Gastroesophageal sphincter (tissue), 4 donors: ENCODE measurements at regions not wholly inside any gene's neighbourhood (a gene's known extent, or its start where the extent isn't known, plus 50 kb on each side); places are given as distances from the start of the nearest gene placed in this dataset.

Experiments used
- ATAC-seq: fragments of 150-250 bp; one replicate; pipeline ENCODE4 v1.9.1; 2016; ENCODE audit warnings: mild to moderate bottlenecking, moderate library complexity
- H3K27ac ChIP-seq, 4 donors: fragments of 200-600 bp; sonication (generic) in 3 of 4; 1 replicate in 3 of 4; 2 replicates in 1 of 4; pipeline ENCODE4 v1.5.1; 2016 to 2019
- H3K27me3 ChIP-seq: fragments of 200-600 bp; sonication (generic); one replicate; pipeline ENCODE4 v1.5.1; 2019
- H3K36me3 ChIP-seq, 2 donors: fragments of 200-600 bp; sonication (generic); one replicate each; pipeline ENCODE4 v1.5.1; 2019; ENCODE audit warnings: control low read depth in 1 of 2
- H3K4me1 ChIP-seq, 3 donors: fragments of 200-600 bp; sonication (generic); 1 replicate in 2 of 3; 2 replicates in 1 of 3; pipeline ENCODE4 v1.5.1; 2016 to 2019; ENCODE audit warnings: control low read depth in 2 of 3
- H3K4me3 ChIP-seq, 2 donors: fragments of 200-600 bp; sonication (generic); one replicate each; pipeline ENCODE4 v1.5.1; 2019; ENCODE audit warnings: mild to moderate bottlenecking in 1 of 2, moderate library complexity in 1 of 2
- H3K9me3 ChIP-seq, 3 donors: fragments of 200-600 bp; sonication (generic); one replicate each; pipeline ENCODE4 v1.5.1; 2017 to 2019; ENCODE audit warnings: control low read depth in 2 of 3
- EP300 ChIP-seq: sonication (generic); formaldehyde crosslinking; IDR thresholded peaks from one replicate; pipeline ENCODE4 v1.6.1; 2017; ENCODE audit warnings: antibody characterized with exemption, mild to moderate bottlenecking
- POLR2A ChIP-seq, 2 donors: fragments of 450-650 bp; IDR thresholded peaks; one replicate each; pipeline ENCODE4 v1.6.1; 2017; ENCODE audit warnings: antibody characterized with exemption in 2 of 2, mild to moderate bottlenecking in 2 of 2, moderate library complexity in 1 of 2
- POLR2AphosphoS5 ChIP-seq: sonication (generic); formaldehyde crosslinking; IDR thresholded peaks from one replicate; pipeline ENCODE4 v1.6.1; 2017; ENCODE audit warnings: antibody characterized with exemption
- WGBS, 2 donors: methylation state at CpG; one replicate each; pipeline ENCODE4 v1.1.5; 2018; ENCODE audit warnings: low coverage in 1 of 2; 5-methylcytosine and 5-hydroxymethylcytosine counted together
- TF ChIP-seq, protein P1 (sequence below), 4 experiments: fragments of 200-600 bp in 2 of 4; fragments of 450-650 bp in 2 of 4; sonication (generic) in 1 of 4; IDR thresholded peaks; one replicate each; pipeline ENCODE4 v1.5.1; 2017 to 2019; ENCODE audit warnings: antibody characterized with exemption in 4 of 4, mild to moderate bottlenecking in 2 of 4, moderate library complexity in 2 of 4

GRCh38 chr18:61057443-61057842, 275.8 kb upstream of the CDH20 start:
- no peaks in the 10 kb centered on the region for H3K4me1 ChIP-seq
- TF ChIP-seq, protein P1, sequence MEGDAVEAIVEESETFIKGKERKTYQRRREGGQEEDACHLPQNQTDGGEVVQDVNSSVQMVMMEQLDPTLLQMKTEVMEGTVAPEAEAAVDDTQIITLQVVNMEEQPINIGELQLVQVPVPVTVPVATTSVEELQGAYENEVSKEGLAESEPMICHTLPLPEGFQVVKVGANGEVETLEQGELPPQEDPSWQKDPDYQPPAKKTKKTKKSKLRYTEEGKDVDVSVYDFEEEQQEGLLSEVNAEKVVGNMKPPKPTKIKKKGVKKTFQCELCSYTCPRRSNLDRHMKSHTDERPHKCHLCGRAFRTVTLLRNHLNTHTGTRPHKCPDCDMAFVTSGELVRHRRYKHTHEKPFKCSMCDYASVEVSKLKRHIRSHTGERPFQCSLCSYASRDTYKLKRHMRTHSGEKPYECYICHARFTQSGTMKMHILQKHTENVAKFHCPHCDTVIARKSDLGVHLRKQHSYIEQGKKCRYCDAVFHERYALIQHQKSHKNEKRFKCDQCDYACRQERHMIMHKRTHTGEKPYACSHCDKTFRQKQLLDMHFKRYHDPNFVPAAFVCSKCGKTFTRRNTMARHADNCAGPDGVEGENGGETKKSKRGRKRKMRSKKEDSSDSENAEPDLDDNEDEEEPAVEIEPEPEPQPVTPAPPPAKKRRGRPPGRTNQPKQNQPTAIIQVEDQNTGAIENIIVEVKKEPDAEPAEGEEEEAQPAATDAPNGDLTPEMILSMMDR (IDR thresholded peaks at IDR 0.05), result no peak
- TF ChIP-seq EP300 (no peak), POLR2AphosphoS5 (no peak), POLR2A (IDR thresholded peaks at IDR 0.05) (no peak)
- no peaks in the 10 kb centered on the region for H3K9me3 ChIP-seq
- H3K36me3 ChIP-seq, result no peaks in the 10 kb centered on the region
- no peak for ATAC-seq
- H3K27me3 ChIP-seq, result no peaks in the 10 kb centered on the region
- WGBS, 2 donors, result 64 to 92% methylated on average over 1 to 2 of the region's 2 CpGs
- no peak overlapping the region for H3K4me3 ChIP-seq
- H3K27ac ChIP-seq, result no peak overlapping the region

DNA sequence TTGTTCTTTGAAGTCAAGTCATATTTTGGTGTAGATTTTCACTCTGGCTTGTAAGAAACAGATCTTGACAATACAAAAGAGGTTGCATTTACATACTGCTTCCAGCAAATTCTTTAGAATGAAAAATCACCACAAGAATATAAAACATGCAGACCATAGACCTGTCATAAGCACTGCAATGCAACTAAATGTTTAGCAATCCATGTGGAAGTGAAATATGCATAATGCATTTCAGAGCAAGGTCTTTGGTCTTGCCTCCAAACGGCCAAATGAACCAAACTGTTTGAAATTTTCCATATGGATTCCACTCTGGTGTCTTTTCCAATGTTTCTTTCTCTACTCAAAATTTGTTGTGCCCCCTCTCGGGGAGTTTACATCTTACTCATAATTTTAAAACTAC, 271.0 kb upstream of the CDH20 start:
- Histone ChIP-seq H3K36me3 (no peaks in the 10 kb centered on the region), H3K27ac (no peak overlapping the region), H3K4me3 (no peak overlapping the region), H3K9me3 (no peaks in the 10 kb centered on the region), H3K27me3 (no peaks in the 10 kb centered on the region), H3K4me1 (no peaks in the 10 kb centered on the region)
- WGBS, 2 donors, result 20 to 31% methylated on average over 2 of the region's 2 CpGs
- no peak for TF ChIP-seq POLR2AphosphoS5
- TF ChIP-seq EP300, result no peak
- TF ChIP-seq, protein P1 (IDR thresholded peaks at IDR 0.05), result no peak
- TF ChIP-seq POLR2A (IDR thresholded peaks at IDR 0.05), result no peak
- ATAC-seq, result no peak

GRCh38 chr18:61064911-61065310, 268.3 kb upstream of the CDH20 start:
- ATAC-seq, result no peak

GRCh38 chr18:61076986-61077385, 256.2 kb upstream of the CDH20 start:
- Histone ChIP-seq H3K4me1 (no peaks in the 10 kb centered on the region), H3K4me3 (no peak overlapping the region), H3K36me3 (no peaks in the 10 kb centered on the region), H3K27me3 (no peaks in the 10 kb centered on the region), H3K27ac (no peak overlapping the region), H3K9me3 (no peaks in the 10 kb centered on the region)
- no peak for ATAC-seq
- WGBS, 2 donors, result 53 to 62% methylated on average over 2 of the region's 2 CpGs
- TF ChIP-seq, protein P1 (IDR thresholded peaks at IDR 0.05), result no peak
- TF ChIP-seq EP300 (no peak), POLR2A (IDR thresholded peaks at IDR 0.05) (no peak), POLR2AphosphoS5 (no peak)

More at GRCh38 chr18:61064911-61065310, 268.3 kb upstream of the CDH20 start:
- Histone ChIP-seq H3K36me3 (no peaks in the 10 kb centered on the region), H3K9me3 (no peaks in the 10 kb centered on the region), H3K4me3 (no peak overlapping the region), H3K4me1 (no peaks in the 10 kb centered on the region), H3K27ac (no peak overlapping the region), H3K27me3 (no peaks in the 10 kb centered on the region)
- TF ChIP-seq POLR2A (IDR thresholded peaks at IDR 0.05), result no peak
- TF ChIP-seq POLR2AphosphoS5, result no peak
- TF ChIP-seq, protein P1 (IDR thresholded peaks at IDR 0.05), result no peak
- no peak for TF ChIP-seq EP300

GRCh38 chr18:61079714-61080113, 253.5 kb upstream of the CDH20 start:
- Histone ChIP-seq H3K4me3 (no peak overlapping the region), H3K4me1 (no peaks in the 10 kb centered on the region), H3K27ac (no peak overlapping the region), H3K36me3 (no peaks in the 10 kb centered on the region), H3K9me3 (no peaks in the 10 kb centered on the region), H3K27me3 (no peaks in the 10 kb centered on the region)
- 88 to 89% methylated on average over 3 of the region's 3 CpGs for WGBS, 2 donors
- no peak for ATAC-seq
- no peak for TF ChIP-seq POLR2A (IDR thresholded peaks at IDR 0.05)
